GM23248 (cell line): ENCODE measurements at regions not wholly inside any gene's neighbourhood (a gene's known extent, or its start where the extent isn't known, plus 50 kb on each side); places are given as distances from the start of the nearest gene placed in this dataset.
A peak's percentile ranks its signal among the peaks of the same experiment; 100 is the strongest.

Experiments used
- DNase-seq: peaks from one replicate; pipeline ENCODE4 v3.0.0-alpha.2; 2015
- H2AFZ ChIP-seq: fragments of 200-600 bp; sonication (generic); 2 replicates; pipeline ENCODE4 v1.6.1; 2016; ENCODE audit warnings: antibody characterized with exemption
- H3F3A ChIP-seq: fragments of 200-600 bp; sonication (generic); 2 replicates; pipeline ENCODE4 v1.6.1; 2016; ENCODE audit warnings: mild to moderate bottlenecking, antibody characterized with exemption, mixed run types; ENCODE audit not compliant: insufficient read depth
- H3K27ac ChIP-seq: fragments of 200-600 bp; sonication (generic); 2 replicates; pipeline ENCODE4 v1.5.1; 2016; ENCODE audit warnings: mild to moderate bottlenecking
- H3K27me3 ChIP-seq: fragments of 200-600 bp; sonication (generic); replicated peaks from 2 replicates; pipeline ENCODE4 v1.6.1; 2016; ENCODE audit warnings: mild to moderate bottlenecking; ENCODE audit not compliant: insufficient read depth
- H3K36me3 ChIP-seq: fragments of 200-600 bp; sonication (generic); 2 replicates; pipeline ENCODE4 v1.6.1; 2016; ENCODE audit warnings: low read depth, mild to moderate bottlenecking
- H3K4me1 ChIP-seq: fragments of 200-600 bp; sonication (generic); 2 replicates; pipeline ENCODE4 v1.6.1; 2016; ENCODE audit warnings: mild to moderate bottlenecking; ENCODE audit not compliant: insufficient read depth
- H3K4me2 ChIP-seq: fragments of 200-600 bp; sonication (generic); one replicate; pipeline ENCODE4 v1.6.1; 2016; ENCODE audit warnings: mild to moderate bottlenecking; ENCODE audit not compliant: unreplicated experiment
- H3K4me3 ChIP-seq: fragments of 200-600 bp; sonication (generic); 2 replicates; pipeline ENCODE4 v1.5.1; 2016; ENCODE audit warnings: mild to moderate bottlenecking
- H3K79me2 ChIP-seq: fragments of 200-600 bp; sonication (generic); 2 replicates; pipeline ENCODE4 v1.6.1; 2016; ENCODE audit warnings: mild to moderate bottlenecking; ENCODE audit not compliant: insufficient read depth
- H3K9ac ChIP-seq: fragments of 200-600 bp; sonication (generic); 2 replicates; pipeline ENCODE4 v1.6.1; 2016; ENCODE audit warnings: mild to moderate bottlenecking
- H3K9me2 ChIP-seq: fragments of 200-600 bp; sonication (generic); 2 replicates; pipeline ENCODE4 v1.6.1; 2016; ENCODE audit warnings: mixed run types, mild to moderate bottlenecking, moderate library complexity; ENCODE audit not compliant: insufficient read depth
- H3K9me3 ChIP-seq: fragments of 200-600 bp; sonication (generic); one replicate; pipeline ENCODE4 v1.6.1; 2017; ENCODE audit warnings: low read depth
- H4K20me1 ChIP-seq: fragments of 200-600 bp; sonication (generic); 2 replicates; pipeline ENCODE4 v1.6.0; 2016; ENCODE audit not compliant: insufficient read depth
- EZH2 ChIP-seq: fragments of 200-600 bp; sonication (generic); IDR thresholded peaks from 2 replicates; pipeline ENCODE4 v1.6.1; 2018; ENCODE audit warnings: antibody characterized with exemption, mild to moderate bottlenecking; ENCODE audit not compliant: insufficient read depth, poor library complexity, severe bottlenecking
- EZH2phosphoT487 ChIP-seq: fragments of 200-600 bp; sonication (generic); IDR thresholded peaks from 2 replicates; pipeline ENCODE4 v1.6.1; 2018; ENCODE audit warnings: antibody characterized with exemption, moderate library complexity, mild to moderate bottlenecking, low read depth; ENCODE audit not compliant: insufficient read depth
- WGBS, 2 experiments: methylation state at CpG; one replicate each; pipeline ENCODE4 v1.1.6; 2015 to 2017; ENCODE audit warnings: low lambda C conversion rate in 2 of 2, low coverage in 1 of 2; ENCODE audit errors: missing lambda C conversion rate in 2 of 2; 5-methylcytosine and 5-hydroxymethylcytosine counted together
- in situ Hi-C: fragments of 300-500 bp; cut with MboI; formaldehyde crosslinking; loops from 2 replicates; pipeline ENCODE4 v1.15.0; 2020

DNA sequence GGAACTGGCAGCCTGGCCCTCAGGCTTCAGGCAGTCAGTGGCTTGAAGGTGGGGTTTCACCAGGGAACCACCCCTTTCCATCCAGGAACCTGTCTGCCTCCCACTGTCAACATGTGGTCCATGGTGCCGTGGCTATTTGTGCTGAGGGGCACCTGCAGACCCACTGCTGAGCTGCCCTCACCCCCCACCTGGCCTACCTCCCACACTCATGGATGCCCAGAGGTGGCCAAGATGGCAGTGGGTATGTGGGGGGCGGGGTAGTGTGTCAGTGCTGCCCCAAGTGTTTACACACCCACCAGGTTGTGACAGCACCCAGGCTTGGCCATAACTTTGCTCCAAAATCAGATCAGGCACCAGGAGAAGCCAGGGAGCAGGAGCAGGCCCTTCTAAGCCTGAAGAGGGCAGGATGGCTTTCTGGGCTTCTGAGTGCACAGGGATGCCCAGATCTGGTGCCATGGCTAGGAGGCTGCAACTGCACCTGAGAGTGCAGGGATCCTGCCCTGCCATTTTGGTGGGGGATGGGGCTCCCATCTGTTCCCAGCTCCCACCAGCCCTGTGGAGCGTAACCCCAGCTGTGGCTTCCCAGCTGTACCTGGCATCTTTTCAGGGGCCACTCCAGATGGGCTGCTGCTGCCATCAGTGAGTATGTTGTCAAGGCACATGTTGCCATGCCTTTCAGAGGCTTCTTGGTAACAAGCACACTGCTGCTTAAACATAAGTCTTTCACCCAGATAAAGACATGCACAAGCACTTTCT is 263.9 kb downstream of the LRIG3 start:
- H3K9me2 ChIP-seq, result no peaks in the 10 kb centered on the region
- WGBS, 2 experiments, result 67 to 69% methylated on average over 3 of the region's 3 CpGs
- H3K9me3 ChIP-seq, result no peaks in the 10 kb centered on the region
- no peak overlapping the region for H3K27ac ChIP-seq
- H4K20me1 ChIP-seq, result no peaks in the 10 kb centered on the region
- H3K36me3 ChIP-seq, result no peaks in the 10 kb centered on the region
- H3K4me2 ChIP-seq, result no peak overlapping the region
- H2AFZ ChIP-seq, result no peak overlapping the region
- no peak overlapping the region for H3K4me3 ChIP-seq
- no peaks in the 10 kb centered on the region for H3K27me3 ChIP-seq
- DNase-seq, result no peak
- H3K79me2 ChIP-seq, result no peaks in the 10 kb centered on the region
- no peaks in the 10 kb centered on the region for H3F3A ChIP-seq
- H3K9ac ChIP-seq, result no peak overlapping the region
- peaks cover 11% of the 10 kb centered on the region; the same call in 1 of the 2 replicates for H3K4me1 ChIP-seq
- TF ChIP-seq EZH2, result no peak
- TF ChIP-seq EZH2phosphoT487, result no peak
- in situ Hi-C loops, result no loop called here

DNA sequence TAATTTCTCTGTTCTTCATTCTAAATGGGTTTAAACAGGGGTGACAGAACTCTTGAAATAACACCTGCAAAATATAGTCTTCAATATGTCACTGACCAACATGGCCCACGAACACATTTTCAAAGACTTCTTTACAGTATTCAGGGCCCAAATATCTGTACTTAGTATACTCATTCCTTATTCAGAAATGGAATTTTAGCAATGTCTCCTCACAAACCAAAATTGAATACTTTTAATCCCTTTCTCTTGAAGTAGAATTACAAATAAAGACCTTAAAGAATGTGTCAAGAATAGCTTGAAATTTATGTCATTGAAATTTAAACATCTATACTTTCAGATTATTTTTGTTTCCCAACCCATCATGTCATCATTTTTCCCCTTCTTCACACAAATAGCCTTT is 263.1 kb downstream of the LRIG3 start:
- no peak overlapping the region for H3K4me3 ChIP-seq
- H2AFZ ChIP-seq, result no peak overlapping the region
- no peaks in the 10 kb centered on the region for H4K20me1 ChIP-seq
- no peak overlapping the region for H3K4me2 ChIP-seq
- H3K79me2 ChIP-seq, result no peaks in the 10 kb centered on the region
- H3K36me3 ChIP-seq, result no peaks in the 10 kb centered on the region
- no peaks in the 10 kb centered on the region for H3K27me3 ChIP-seq
- in situ Hi-C loops, result no loop called here
- peaks cover 11% of the 10 kb centered on the region; the same call in 1 of the 2 replicates for H3K4me1 ChIP-seq
- DNase-seq, result no peak
- 46 to 66% methylated on average over 1 of the region's 1 CpG for WGBS, 2 experiments
- H3F3A ChIP-seq, result no peaks in the 10 kb centered on the region
- TF ChIP-seq EZH2, result no peak
- TF ChIP-seq EZH2phosphoT487, result no peak
- no peaks in the 10 kb centered on the region for H3K9me3 ChIP-seq
- no peak overlapping the region for H3K9ac ChIP-seq
- H3K27ac ChIP-seq, result no peak overlapping the region
- no peaks in the 10 kb centered on the region for H3K9me2 ChIP-seq

DNA sequence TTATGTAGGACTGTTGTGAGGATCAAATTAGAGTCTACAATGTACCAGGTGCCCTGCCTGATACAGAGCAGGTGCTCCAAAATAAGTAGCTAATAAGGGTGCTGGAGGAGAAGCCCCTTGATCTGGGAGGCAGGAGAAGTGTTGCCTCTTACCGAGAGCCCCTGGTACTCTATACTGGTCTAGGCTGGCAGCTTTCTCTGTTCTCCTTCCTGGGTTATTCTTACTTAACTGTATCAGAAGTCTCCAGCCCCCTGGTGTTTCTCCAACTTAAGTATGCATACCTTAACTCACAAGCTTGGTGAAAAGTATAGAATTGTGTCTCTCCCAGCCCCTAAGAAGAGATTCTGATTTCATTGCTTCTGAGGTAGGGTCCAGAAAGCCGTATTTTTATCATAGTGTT is 254.9 kb downstream of the LRIG3 start:
- no peaks in the 10 kb centered on the region for H3K27me3 ChIP-seq
- no peaks in the 10 kb centered on the region; the same call in 1 of the 2 replicates for H3K9me2 ChIP-seq
- H3K36me3 ChIP-seq, result no peaks in the 10 kb centered on the region
- H3K9ac ChIP-seq, result no peak overlapping the region
- H3F3A ChIP-seq, result 0 out of 2 replicates have a peak, but pooled peaks cover 10% of the 10 kb centered on the region
- in situ Hi-C loops, result no loop called here
- H3K4me1 ChIP-seq, result peaks cover 12% of the 10 kb centered on the region; the same call in 1 of the 2 replicates
- no peak overlapping the region for H3K27ac ChIP-seq
- no peak overlapping the region for H3K4me3 ChIP-seq
- 82 to 84% methylated on average over 2 of the region's 2 CpGs for WGBS, 2 experiments
- H3K4me2 ChIP-seq, result no peak overlapping the region
- H2AFZ ChIP-seq, result no peak overlapping the region
- no peaks in the 10 kb centered on the region for H3K9me3 ChIP-seq
- H3K79me2 ChIP-seq, result no peaks in the 10 kb centered on the region
- no peak for DNase-seq
- H4K20me1 ChIP-seq, result no peaks in the 10 kb centered on the region
- TF ChIP-seq EZH2 (no peak), EZH2phosphoT487 (no peak)

DNA sequence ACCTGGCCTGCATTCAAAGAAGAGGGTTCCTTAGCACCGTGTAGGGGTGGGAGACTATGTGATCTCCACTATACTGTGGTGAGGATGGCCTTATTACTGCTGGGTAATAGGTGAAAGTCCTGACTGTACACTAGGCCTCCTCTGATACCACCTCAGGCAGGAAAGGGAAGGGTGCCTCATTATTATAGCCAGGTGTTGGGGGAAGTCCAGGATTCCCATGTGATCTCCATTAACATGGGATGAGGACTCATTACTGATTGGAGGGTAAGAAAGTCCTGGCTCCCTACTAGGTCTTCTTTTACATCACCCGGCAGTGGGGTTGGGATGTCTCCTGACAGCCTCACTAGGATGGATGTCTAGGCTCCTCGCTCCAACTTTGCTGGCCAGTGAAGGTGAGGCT is 252.1 kb downstream of the LRIG3 start:
- peak overlapping the region; percentile 2; the same call in 1 of the 2 replicates for H2AFZ ChIP-seq
- no peaks in the 10 kb centered on the region for H3K9me3 ChIP-seq
- H3K9me2 ChIP-seq, result no peaks in the 10 kb centered on the region; the same call in 1 of the 2 replicates
- H3K36me3 ChIP-seq, result no peaks in the 10 kb centered on the region
- no peak for TF ChIP-seq EZH2phosphoT487
- no peak overlapping the region for H3K9ac ChIP-seq
- H3K27ac ChIP-seq, result no peak overlapping the region; the same call in 1 of the 2 replicates
- 0 out of 2 replicates have a peak, but pooled peaks cover 10% of the 10 kb centered on the region for H3F3A ChIP-seq
- no peaks in the 10 kb centered on the region for H3K27me3 ChIP-seq
- in situ Hi-C loops, result no loop called here
- H3K4me3 ChIP-seq, result no peak overlapping the region
- DNase-seq, result no peak
- H3K4me1 ChIP-seq, result peaks cover 12% of the 10 kb centered on the region; the same call in 1 of the 2 replicates
- no peaks in the 10 kb centered on the region for H3K79me2 ChIP-seq
- peak overlapping the region; percentile 8 for H3K4me2 ChIP-seq
- 83 to 88% methylated on average over 3 of the region's 3 CpGs for WGBS, 2 experiments
- H4K20me1 ChIP-seq, result no peaks in the 10 kb centered on the region
